ENCODE measurements at regions not wholly inside any gene's neighbourhood (a gene's known extent, or its start where the extent isn't known, plus 50 kb on each side); places are given as distances from the start of the nearest gene placed in this dataset.
"Not testable (repeated sequence)": the region's sequence is repeated elsewhere in the genome, so short reads cannot be mapped to it uniquely, and the experiment has no call there.

GRCh38 chrX:3990569-3990968, 277.1 kb upstream of the PRKX start:
- DNase-seq, result no peak

DNA sequence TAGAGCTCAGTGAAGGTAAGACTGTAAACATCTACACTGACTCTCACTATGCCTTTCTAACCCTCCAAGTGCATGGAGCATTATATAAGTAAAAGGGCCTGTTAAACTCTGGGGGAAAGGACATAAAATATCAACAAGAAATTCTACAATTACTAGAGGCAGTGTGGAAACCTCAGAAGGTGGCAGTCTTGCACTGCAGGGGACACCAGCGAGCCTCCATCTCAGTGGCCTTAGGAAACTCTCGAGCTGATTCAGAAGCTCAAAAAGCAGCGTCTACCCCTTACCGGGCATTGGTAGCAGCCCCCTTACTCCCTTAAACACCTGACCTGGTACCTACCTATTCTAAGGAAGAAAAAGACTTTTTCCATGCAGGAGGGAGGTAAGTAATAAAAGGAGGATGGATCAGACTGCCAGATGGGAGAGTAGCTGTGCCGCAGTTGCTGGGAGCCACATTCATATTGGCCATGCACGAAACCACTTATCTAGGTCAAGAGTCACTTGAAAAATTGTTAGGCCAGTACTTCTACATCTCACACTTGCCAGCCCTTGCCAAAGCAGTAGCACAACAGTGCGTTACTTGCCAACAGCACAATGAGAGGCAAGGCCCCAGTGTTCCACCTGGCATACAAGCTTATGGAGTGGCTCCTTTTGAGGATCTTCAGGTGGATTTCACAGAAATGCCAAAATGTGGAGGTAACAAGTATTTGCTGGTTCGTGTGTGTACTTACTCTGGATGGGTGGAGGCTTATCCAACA, 258.8 kb upstream of the PRKX start:
- DNase-seq, result not testable (repeated sequence)

DNA sequence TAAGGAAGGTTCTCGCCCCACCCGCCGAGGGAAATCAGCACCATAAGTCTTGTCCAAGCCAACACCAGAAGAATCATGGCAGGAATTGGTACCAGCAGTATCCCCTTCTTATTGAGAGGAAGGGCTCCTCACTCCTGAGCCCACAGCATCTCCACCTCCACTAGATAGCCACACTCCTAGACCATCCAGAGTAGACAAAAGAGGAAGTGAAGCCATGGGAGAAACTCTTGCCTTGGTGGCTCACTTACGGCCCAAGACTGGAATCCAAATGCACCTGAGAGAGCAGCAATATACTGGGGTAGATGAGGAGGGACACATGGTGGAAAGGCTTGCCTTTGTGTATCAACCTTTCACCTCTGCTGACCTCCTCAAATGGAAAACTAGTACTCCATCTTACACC, 255.3 kb upstream of the PRKX start:
- DNase-seq, result no peak

- DNase-seq, result no peak
Measured at GRCh38 chrX:3963980-3964379, 250.5 kb upstream of the PRKX start.

DNA sequence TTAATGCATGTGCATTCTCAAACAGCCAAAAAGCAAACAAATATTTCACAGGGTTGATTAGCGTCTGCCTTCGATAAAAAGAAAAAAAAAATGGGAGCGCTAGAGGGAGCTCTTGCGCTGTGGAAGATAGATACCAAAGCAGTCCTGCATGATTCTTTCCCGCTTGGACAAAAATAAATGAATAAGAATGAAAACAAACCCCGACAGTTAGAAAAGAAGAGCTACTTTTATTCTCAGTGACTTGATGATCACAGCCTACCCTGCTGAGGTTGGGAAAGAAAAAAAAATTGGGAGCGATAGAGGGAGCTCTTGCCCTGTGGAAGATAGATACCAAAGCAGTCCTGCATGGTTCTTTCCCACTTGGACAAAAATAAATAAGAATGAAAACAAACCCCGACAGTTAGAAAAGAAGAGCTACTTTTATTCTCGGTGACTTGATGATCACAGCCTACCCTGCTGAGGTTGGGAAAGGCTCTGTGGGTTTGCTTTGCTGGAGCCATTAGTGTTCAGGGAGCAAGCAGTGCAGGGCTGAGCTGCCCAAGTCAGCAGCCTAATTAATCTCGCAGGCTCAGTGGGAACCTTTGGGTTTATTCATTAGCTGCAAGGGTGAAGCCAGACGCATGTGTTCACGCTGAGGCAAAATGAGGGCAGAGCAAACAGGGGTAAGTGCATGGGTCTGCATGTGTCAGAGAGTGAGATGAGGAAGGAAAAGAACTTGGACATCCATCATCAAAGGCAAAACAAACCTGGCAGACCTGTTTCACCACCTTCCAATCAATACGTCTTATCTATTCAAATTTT, 249.3 kb upstream of the PRKX start:
- no peak for DNase-seq

- no peak for DNase-seq
Measured at GRCh38 chrX:3960952-3961351, 247.5 kb upstream of the PRKX start.

DNA sequence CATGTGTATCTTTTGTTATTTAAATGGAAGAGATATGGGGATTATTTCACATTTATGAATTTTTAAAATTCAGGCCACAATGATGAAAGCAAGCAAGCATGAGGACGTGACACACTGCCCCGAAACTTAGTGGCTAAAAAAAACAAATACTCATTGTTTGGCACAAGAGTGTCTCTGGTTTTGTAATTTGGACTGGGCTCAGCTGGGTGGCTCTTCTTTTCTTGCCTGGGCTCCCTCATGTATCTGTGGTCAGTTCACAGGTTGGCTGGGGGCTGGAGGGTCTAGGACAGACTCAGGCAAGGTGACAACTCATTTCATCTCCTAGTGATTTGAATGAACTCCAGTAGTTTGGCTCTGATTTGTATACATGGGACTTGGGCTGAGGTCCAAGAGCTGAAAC, 238.4 kb upstream of the PRKX start:
- no peak for DNase-seq

DNA sequence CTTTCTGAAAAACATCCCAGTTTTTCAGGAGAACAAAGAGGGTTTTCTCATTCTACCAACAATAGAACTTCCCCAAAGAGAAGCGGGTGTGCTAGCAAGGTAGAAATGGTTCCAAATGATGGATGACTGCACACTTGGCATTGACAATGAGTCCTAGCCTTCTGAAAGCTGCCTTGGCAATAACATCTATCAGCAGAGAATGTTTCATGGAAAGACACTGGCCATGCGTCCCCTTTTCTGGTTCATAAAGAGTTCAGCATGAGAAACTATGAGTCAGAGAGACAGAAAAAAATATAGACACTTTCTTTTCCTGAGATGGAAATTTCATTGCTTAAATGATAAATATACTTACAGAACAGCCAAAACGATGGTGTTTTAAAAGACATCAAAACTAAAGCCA, 236.9 kb upstream of the PRKX start:
- DNase-seq, result no peak

GRCh38 chrX:3943965-3944364, 230.5 kb upstream of the PRKX start:
- no peak for DNase-seq

DNA sequence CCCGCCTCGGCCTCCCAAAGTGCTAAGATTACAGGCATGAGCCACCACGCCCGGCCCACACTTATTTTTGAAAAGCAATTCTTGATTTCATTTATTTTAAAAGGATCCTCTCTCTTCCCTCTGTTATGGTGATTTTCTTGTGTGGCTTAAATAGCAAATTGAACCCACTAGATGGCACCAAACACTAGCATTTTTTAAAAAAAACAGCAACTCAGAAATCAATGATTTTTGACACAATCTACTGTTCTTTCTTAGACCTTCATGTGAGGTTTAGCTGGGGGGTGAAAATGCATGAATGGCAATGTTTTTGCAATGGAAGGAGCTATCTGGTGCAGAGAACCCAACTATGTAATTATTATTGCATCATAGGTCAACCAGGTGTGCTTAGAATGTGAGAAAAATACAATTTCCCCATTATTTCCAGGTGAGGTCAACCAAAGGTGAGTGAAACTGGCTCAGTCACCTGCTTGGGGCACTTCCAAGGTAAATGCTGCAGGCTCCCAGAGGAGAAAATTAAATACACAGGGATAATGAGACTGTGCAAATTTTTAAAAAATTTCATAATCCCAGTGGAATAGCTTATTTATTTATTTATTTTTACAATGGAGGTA, 226.7 kb upstream of the PRKX start:
- no peak for DNase-seq

GRCh38 chrX:3938587-3938986, 225.1 kb upstream of the PRKX start:
- no peak for DNase-seq

GRCh38 chrX:3935196-3935595, 221.7 kb upstream of the PRKX start:
- not testable (repeated sequence) for DNase-seq

- not testable (repeated sequence) for DNase-seq
Measured at GRCh38 chrX:3920424-3921017, 207.1 kb upstream of the PRKX start.

DNA sequence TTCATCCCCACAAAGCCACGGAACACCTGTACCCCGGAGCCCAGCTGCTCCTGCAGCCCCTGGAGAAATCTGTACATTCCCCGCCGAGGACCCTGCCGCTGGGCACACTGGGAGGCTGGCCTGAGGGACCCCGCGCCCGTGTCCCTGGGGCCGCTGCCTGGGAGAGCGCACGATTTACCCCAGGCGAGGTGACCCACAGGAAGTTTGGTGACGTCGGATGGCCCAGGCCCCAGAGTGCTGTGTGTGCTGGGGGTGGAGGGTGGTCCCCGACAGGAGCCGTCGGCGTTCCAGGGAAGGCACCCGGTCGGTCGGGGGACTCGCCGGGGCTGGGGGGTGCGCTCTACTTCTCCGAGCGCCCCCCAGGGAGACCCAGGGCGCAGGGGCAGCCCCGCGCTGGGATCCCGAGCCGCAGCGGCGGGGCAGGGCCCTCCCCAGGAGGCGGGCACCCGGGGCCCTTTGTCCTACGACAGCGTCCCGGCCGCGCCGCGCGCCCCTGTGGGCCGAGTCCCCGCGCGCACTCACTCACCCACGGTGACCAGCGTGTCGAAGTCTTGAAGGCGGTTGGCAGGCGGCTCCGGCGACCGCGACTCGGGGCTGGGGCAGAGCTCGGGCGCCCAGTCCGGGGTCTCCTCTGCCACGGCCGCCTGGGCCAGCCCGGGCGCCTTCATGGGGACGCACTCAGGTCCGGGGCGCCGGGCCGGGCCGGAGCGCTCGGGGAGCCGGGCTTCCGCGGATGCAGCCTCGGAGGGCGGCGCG, 206.4 kb upstream of the PRKX start:
- not testable (repeated sequence) for DNase-seq

GRCh38 chrX:3914813-3915212, 201.4 kb upstream of the PRKX start:
- not testable (repeated sequence) for DNase-seq

DNA sequence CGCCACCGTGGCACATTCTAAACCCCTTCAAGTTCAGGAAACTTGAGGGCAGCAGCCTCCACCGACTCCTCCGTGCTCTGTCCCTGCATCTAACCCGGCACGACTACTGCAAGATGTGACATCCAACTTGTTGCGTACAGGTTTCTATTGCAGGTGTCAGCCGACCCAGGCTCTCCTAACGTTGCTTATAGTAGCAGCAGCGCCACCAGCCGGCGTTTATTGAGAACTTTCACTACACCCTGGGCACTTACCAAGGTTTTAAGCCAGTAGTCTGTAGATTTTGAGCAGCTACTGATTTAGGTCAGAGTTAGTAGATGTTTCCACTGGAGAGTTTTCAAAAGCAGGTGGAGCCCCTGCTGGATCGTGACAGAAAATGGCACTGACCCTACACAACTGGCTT, 200.6 kb upstream of the PRKX start:
- DNase-seq, result not testable (repeated sequence)

DNA sequence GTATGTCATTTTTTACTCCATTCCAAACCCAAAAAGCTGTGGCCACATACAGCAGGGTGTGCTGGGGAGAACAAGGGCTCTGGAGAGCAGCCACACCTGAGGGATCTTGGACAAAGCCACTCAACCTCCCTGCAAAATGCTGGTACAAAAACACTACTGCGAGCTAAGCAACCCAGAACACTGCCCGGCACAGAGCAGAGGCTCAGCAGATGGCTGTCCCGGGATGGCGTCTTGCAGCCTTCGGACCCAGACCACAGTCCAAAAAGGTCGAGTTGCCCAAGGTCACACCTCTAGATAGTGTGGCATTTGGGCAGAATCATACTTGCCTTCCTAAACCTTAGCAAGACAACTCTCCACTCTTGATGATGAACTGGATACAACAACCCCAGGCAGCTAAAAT, 197.6 kb upstream of the PRKX start:
- not testable (repeated sequence) for DNase-seq

GRCh38 chrX:3910611-3911010, 197.2 kb upstream of the PRKX start:
- DNase-seq, result not testable (repeated sequence)

DNA sequence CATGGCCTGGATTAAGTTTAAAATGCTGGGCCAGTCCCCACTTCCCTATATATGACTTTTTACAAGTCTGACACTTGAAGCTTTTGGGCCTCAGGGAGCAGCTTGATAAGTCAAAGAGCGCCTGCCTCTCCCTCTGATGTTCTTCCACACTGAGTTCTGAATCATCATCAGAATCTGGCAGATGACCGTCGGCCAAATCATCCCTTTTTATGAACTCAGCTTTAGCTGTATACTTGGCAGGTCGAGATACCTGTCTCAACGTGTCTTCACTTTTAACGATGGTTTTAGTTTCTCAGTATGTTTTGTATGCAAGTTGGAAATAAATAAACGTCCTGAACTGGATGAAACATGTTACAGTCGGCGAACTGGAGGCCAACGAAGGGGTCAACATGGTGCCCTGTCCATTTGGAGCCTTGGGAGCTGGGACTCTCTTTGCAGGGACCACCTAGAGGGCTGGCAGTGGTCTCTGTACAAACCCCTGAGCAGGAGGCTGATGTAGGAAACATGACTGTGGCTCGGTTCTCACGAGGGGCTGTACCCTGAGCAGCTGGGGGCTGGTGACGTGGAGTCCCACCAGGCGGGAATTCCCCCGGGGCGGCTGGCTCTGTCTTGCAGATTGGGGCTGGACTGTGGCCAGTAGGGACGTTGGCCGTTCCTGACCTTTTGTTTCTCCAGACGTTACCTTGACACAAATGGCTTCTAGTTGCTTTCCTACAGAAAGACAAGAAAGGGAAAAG, 192.2 kb upstream of the PRKX start:
- DNase-seq, result not testable (repeated sequence)

- not testable (repeated sequence) for DNase-seq
Measured at GRCh38 chrX:3902222-3902621, 188.8 kb upstream of the PRKX start.

DNA sequence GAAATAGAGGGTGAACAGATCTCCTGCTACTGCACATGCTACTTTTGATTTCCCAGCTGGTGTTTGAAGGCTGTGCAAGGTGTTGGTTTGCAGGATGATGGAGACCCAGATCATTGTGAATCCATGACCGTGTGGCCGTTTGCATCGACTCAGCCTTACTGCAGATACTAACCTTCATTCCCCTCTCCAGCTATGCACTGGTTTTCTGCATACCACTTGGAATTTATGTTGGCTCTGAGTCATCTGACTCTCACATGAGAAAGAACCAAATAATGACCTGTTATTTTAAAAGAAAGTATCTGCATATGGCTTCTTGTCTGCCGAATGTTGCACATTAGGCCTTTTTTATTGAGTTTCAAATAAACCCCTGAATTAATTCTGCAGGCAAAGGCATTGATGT, 183.3 kb upstream of the PRKX start:
- DNase-seq, result not testable (repeated sequence)

GRCh38 chrX:3882553-3882920, 169.1 kb upstream of the PRKX start:
- not testable (repeated sequence) for DNase-seq

Measured in stimulated activated CD4-positive, alpha-beta T cell treated with anti-CD3 and anti-CD28 coated beads, Interleukin-2, amount 100 ng/mL, for 48 hours (primary cell).